ENCODE measurements at regions not wholly inside any gene's neighbourhood (a gene's known extent, or its start where the extent isn't known, plus 50 kb on each side); places are given as distances from the start of the nearest gene placed in this dataset.

DNA sequence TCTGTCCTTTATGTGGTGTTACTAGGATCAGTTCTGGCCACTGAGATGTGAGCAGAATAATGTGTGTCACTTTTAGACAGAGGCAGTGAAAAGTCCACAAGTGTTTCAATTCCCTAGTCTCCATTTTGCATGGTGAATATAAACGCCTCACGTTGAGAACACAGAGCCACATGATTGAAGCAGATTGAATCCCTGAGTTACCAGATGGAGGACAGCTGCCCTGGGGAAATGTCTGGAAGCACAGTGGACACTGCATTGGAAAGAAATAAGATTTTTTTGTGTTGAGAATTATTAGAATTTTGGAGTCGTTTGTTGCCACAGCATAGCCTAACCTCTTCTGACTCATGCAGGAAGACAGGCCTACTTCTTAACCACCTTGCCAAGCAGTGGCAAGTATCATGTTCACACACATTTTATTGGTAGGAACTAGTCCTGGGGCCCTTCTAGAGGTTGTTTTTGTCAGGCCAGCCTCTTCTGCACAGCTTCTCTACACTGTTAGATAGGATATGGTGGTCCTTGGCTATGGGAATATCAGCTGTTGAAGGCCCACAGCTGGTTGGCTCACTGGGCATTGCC lies 188.6 kb downstream of the TMEM182 start:
- Histone ChIP-seq H3K27me3 (ENCODE audit: insufficient read depth, low read length, poor library complexity) (no peaks in the 10 kb centered on the region), H3K79me2 (ENCODE audit: insufficient read depth, low read length) (no peaks in the 10 kb centered on the region), H3K4me3 (ENCODE audit: low read depth in 1 of 2, low read length in 2 of 2) (no peak overlapping the region), H4K20me1 (ENCODE audit: insufficient read depth, low read length) (no peaks in the 10 kb centered on the region), H3K9ac (ENCODE audit: low read depth, low read length) (no peak overlapping the region), H2AFZ (ENCODE audit: low read depth, low read length) (no peak overlapping the region), H3K36me3 (ENCODE audit: insufficient read depth, low read length) (no peaks in the 10 kb centered on the region), H3K4me1 (ENCODE audit: insufficient read depth, low read length) (no peaks in the 10 kb centered on the region), H3K9me3 (ENCODE audit: insufficient read depth, low read length, severe bottlenecking) (no peaks in the 10 kb centered on the region), H3K27ac (ENCODE audit: low read length) (no peak overlapping the region), H3K4me2 (ENCODE audit: insufficient read depth, low read length) (no peak overlapping the region)
- no peak for ATAC-seq (ENCODE audit: insufficient read depth, low read depth)
- TF ChIP-seq EZH2 (IDR thresholded peaks at IDR 0.05; ENCODE audit: borderline replicate concordance, low read depth, low read length, severe bottlenecking) = no peak
- TF ChIP-seq, protein P1, sequence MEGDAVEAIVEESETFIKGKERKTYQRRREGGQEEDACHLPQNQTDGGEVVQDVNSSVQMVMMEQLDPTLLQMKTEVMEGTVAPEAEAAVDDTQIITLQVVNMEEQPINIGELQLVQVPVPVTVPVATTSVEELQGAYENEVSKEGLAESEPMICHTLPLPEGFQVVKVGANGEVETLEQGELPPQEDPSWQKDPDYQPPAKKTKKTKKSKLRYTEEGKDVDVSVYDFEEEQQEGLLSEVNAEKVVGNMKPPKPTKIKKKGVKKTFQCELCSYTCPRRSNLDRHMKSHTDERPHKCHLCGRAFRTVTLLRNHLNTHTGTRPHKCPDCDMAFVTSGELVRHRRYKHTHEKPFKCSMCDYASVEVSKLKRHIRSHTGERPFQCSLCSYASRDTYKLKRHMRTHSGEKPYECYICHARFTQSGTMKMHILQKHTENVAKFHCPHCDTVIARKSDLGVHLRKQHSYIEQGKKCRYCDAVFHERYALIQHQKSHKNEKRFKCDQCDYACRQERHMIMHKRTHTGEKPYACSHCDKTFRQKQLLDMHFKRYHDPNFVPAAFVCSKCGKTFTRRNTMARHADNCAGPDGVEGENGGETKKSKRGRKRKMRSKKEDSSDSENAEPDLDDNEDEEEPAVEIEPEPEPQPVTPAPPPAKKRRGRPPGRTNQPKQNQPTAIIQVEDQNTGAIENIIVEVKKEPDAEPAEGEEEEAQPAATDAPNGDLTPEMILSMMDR (IDR thresholded peaks at IDR 0.05; ENCODE audit: borderline replicate concordance, extremely low read depth, low read length, poor library complexity, severe bottlenecking) = no peak
- no peak for DNase-seq

DNA sequence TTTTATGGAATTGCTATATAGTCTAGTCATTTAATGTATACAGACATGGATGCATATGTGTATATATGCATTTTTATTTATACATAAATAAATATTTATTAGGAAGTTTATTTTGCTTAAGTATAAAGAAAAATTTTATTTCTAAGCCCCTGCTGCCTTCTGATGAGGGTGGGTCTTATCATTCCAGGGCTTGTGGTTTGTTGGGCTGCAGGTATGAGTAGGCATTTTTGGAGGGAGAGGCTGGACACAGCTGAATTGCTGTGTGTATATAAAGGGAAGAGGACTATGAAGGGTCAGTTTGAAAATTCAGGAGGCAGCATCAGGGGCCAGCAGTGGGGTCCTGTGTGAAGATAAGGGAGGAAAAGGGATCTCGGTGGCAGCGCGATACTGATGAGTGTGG lies 189.4 kb downstream of the TMEM182 start:
- Histone ChIP-seq H3K27me3 (ENCODE audit: insufficient read depth, low read length, poor library complexity) (no peaks in the 10 kb centered on the region), H3K9me3 (ENCODE audit: insufficient read depth, low read length, severe bottlenecking) (no peaks in the 10 kb centered on the region), H3K4me1 (ENCODE audit: insufficient read depth, low read length) (no peaks in the 10 kb centered on the region), H3K79me2 (ENCODE audit: insufficient read depth, low read length) (no peaks in the 10 kb centered on the region), H2AFZ (ENCODE audit: low read depth, low read length) (no peak overlapping the region), H4K20me1 (ENCODE audit: insufficient read depth, low read length) (no peaks in the 10 kb centered on the region), H3K27ac (ENCODE audit: low read length) (no peak overlapping the region), H3K9ac (ENCODE audit: low read depth, low read length) (no peak overlapping the region), H3K36me3 (ENCODE audit: insufficient read depth, low read length) (no peaks in the 10 kb centered on the region), H3K4me3 (ENCODE audit: low read depth in 1 of 2, low read length in 2 of 2) (no peak overlapping the region), H3K4me2 (ENCODE audit: insufficient read depth, low read length) (no peak overlapping the region)
- ATAC-seq (ENCODE audit: insufficient read depth, low read depth) (no peak), DNase-seq (no peak)
- no peak for TF ChIP-seq EZH2 (IDR thresholded peaks at IDR 0.05; ENCODE audit: borderline replicate concordance, low read depth, low read length, severe bottlenecking)
- TF ChIP-seq, protein P1 (IDR thresholded peaks at IDR 0.05; ENCODE audit: borderline replicate concordance, extremely low read depth, low read length, poor library complexity, severe bottlenecking) = no peak

DNA sequence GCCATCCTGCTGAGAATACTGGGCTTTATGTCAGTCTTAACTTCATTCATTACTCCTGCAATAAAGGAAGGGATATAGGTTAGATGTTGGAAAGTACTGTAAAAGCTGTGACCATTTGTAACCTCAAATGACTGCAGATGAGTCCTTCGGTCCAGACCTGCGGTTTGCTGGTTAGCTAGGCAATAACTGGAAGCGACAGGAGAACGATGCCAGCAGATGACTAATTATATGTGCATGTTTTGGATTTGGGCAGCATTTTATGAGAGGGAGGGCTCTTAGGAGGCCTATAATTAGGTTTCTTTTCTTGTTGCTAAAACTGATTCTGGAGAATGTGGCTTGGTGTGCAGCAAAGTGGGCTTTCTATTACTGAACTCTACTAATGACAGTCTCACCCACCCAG lies 205.6 kb downstream of the TMEM182 start:
- no peaks in the 10 kb centered on the region for H3K79me2 ChIP-seq (ENCODE audit: insufficient read depth, low read length)
- no peak for TF ChIP-seq EZH2 (IDR thresholded peaks at IDR 0.05; ENCODE audit: borderline replicate concordance, low read depth, low read length, severe bottlenecking)
- TF ChIP-seq, protein P1 (IDR thresholded peaks at IDR 0.05; ENCODE audit: borderline replicate concordance, extremely low read depth, low read length, poor library complexity, severe bottlenecking) = no peak
- H3K4me1 ChIP-seq (ENCODE audit: insufficient read depth, low read length) = no peaks in the 10 kb centered on the region
- no peaks in the 10 kb centered on the region for H3K27me3 ChIP-seq (ENCODE audit: insufficient read depth, low read length, poor library complexity)
- H3K4me3 ChIP-seq (ENCODE audit: low read depth in 1 of 2, low read length in 2 of 2) = no peak overlapping the region
- no peak for ATAC-seq (ENCODE audit: insufficient read depth, low read depth)
- no peak overlapping the region for H3K27ac ChIP-seq (ENCODE audit: low read length)
- H2AFZ ChIP-seq (ENCODE audit: low read depth, low read length) = no peak overlapping the region
- H3K36me3 ChIP-seq (ENCODE audit: insufficient read depth, low read length) = no peaks in the 10 kb centered on the region
- DNase-seq = no peak
- H4K20me1 ChIP-seq (ENCODE audit: insufficient read depth, low read length) = no peaks in the 10 kb centered on the region
- H3K9ac ChIP-seq (ENCODE audit: low read depth, low read length) = no peak overlapping the region
- no peak overlapping the region for H3K4me2 ChIP-seq (ENCODE audit: insufficient read depth, low read length)
- no peaks in the 10 kb centered on the region for H3K9me3 ChIP-seq (ENCODE audit: insufficient read depth, low read length, severe bottlenecking)

DNA sequence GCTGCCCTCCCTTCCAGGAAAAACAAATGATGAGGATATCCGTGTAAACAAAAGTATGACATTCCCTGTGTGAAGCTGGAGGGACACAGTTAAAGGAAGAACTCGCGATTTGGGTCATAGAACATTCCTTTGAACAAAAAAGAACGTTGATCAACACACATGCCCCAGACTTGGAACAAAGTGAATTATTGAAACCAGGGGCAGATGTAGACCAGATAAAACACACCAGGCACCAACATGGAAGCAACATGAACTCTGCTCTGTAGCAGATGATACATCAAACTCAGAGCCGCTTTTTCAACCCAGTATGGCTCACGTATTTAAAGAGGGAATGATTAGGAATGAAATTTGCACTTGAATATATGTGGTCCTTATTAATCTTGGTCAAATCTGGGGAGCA lies 206.5 kb downstream of the TMEM182 start:
- ATAC-seq (ENCODE audit: insufficient read depth, low read depth) (no peak), DNase-seq (no peak)
- no peaks in the 10 kb centered on the region for H4K20me1 ChIP-seq (ENCODE audit: insufficient read depth, low read length)
- no peak overlapping the region for H3K4me3 ChIP-seq (ENCODE audit: low read depth in 1 of 2, low read length in 2 of 2)
- H2AFZ ChIP-seq (ENCODE audit: low read depth, low read length) = no peak overlapping the region
- no peak overlapping the region for H3K9ac ChIP-seq (ENCODE audit: low read depth, low read length)
- H3K79me2 ChIP-seq (ENCODE audit: insufficient read depth, low read length) = no peaks in the 10 kb centered on the region
- H3K9me3 ChIP-seq (ENCODE audit: insufficient read depth, low read length, severe bottlenecking) = no peaks in the 10 kb centered on the region
- no peaks in the 10 kb centered on the region for H3K4me1 ChIP-seq (ENCODE audit: insufficient read depth, low read length)
- no peak overlapping the region for H3K27ac ChIP-seq (ENCODE audit: low read length)
- no peak for TF ChIP-seq EZH2 (IDR thresholded peaks at IDR 0.05; ENCODE audit: borderline replicate concordance, low read depth, low read length, severe bottlenecking)
- TF ChIP-seq, protein P1 (IDR thresholded peaks at IDR 0.05; ENCODE audit: borderline replicate concordance, extremely low read depth, low read length, poor library complexity, severe bottlenecking) = no peak
- H3K27me3 ChIP-seq (ENCODE audit: insufficient read depth, low read length, poor library complexity) = no peaks in the 10 kb centered on the region
- H3K4me2 ChIP-seq (ENCODE audit: insufficient read depth, low read length) = no peak overlapping the region
- H3K36me3 ChIP-seq (ENCODE audit: insufficient read depth, low read length) = no peaks in the 10 kb centered on the region
